HepG2 (cell line): ENCODE measurements at regions not wholly inside any gene's neighbourhood (a gene's known extent, or its start where the extent isn't known, plus 50 kb on each side); places are given as distances from the start of the nearest gene placed in this dataset.

Source experiments
- ATAC-seq: fragments of 200-7000 bp; cut with Tn5 transposase; 3 replicates; pipeline ENCODE4 v1.9.1; 2020; ENCODE audit warnings: mild to moderate bottlenecking, moderate library complexity
- BruUV-seq: library from RNA; stranded (reverse); fragments of 400-500 nt; replicated peaks from 2 replicates; lab custom pipeline; 2021; lab: Mats Ljungman, UMichigan
- CTCF ChIA-PET: fragments of 300-600 bp; formaldehyde crosslinking; extraction: SDS; loops from one replicate; lab custom pipeline; 2021; ENCODE audit warnings: low total read pairs, inconsistent platforms, low intra/inter-chr PET ratio; lab: Yijun Ruan, JAX
- POLR2A ChIA-PET: fragments of 350-600 bp; sonication (Branson Sonifier 250); formaldehyde crosslinking; loops from one replicate; lab custom pipeline; 2020; ENCODE audit warnings: antibody characterized with exemption, inconsistent platforms; lab: Yijun Ruan, JAX
- DNase-seq: peaks from one replicate; pipeline ENCODE4 v3.0.0-alpha.2; 2015; ENCODE audit warnings: low spot score
- FAIRE-seq: peaks from 3 replicates; lab custom pipeline; 2011; peaks lifted over from hg19 to GRCh38; lab: Jason Lieb, UNC
- H2AFZ ChIP-seq: one replicate; pipeline ENCODE4 v1.6.1; 2011; ENCODE audit warnings: low read length, inconsistent platforms
- H3K27ac ChIP-seq: fragments of 300-600 bp; 3 replicates; pipeline ENCODE4 v1.8.0; 2011; ENCODE audit warnings: mixed run types, mild to moderate bottlenecking, mixed read lengths, low read length, inconsistent platforms; ENCODE audit not compliant: insufficient read depth; ENCODE audit errors: extremely low read length
- H3K27me3 ChIP-seq, 2 experiments: fragments of 200-600 bp in 1 of 2; 2 replicates in 1 of 2; 3 replicates in 1 of 2; pipeline versions ENCODE4 v1.6.0 to v1.8.0; 2011; ENCODE audit warnings: low read length in 2 of 2, mild to moderate bottlenecking in 2 of 2, moderate library complexity in 2 of 2, inconsistent platforms in 1 of 2; ENCODE audit not compliant: insufficient read depth in 2 of 2, control insufficient read depth in 1 of 2
- H3K36me3 ChIP-seq, 2 experiments: fragments of 200-600 bp in 1 of 2; replicated peaks in 1 of 2; 2 replicates in 1 of 2; 3 replicates in 1 of 2; pipeline versions ENCODE4 v1.5.1 to v1.8.0; 2011; ENCODE audit warnings: low read length in 2 of 2, inconsistent platforms in 1 of 2; ENCODE audit not compliant: insufficient read depth in 2 of 2, control insufficient read depth in 1 of 2
- H3K4me1 ChIP-seq: 2 replicates; pipeline ENCODE4 v1.5.1; 2012; ENCODE audit warnings: low read length, inconsistent platforms; ENCODE audit not compliant: insufficient read depth
- H3K4me2 ChIP-seq: 2 replicates; pipeline ENCODE4 v1.6.0; 2011; ENCODE audit warnings: low read depth, low read length, inconsistent platforms
- H3K4me3 ChIP-seq, 3 experiments: fragments of 200-600 bp in 1 of 3; sonication (generic), shearing (Covaris generic) in 1 of 3; replicated peaks in 1 of 3; 2 replicates each; pipeline ENCODE4 v1.5.1; 2011 to 2016; ENCODE audit warnings: low read length in 3 of 3, inconsistent platforms in 2 of 3, low read depth in 2 of 3, mild to moderate bottlenecking in 2 of 3, control low read depth in 1 of 3, mixed read lengths in 1 of 3; ENCODE audit not compliant: insufficient read depth in 1 of 3
- H3K79me2 ChIP-seq: one replicate; pipeline ENCODE4 v1.6.1; 2011; ENCODE audit warnings: low read length, inconsistent platforms; ENCODE audit not compliant: insufficient read depth
- H3K9ac ChIP-seq: 2 replicates; pipeline ENCODE4 v1.6.0; 2011; ENCODE audit warnings: mild to moderate bottlenecking, low read depth, low read length, inconsistent platforms; ENCODE audit not compliant: insufficient read depth
- H3K9me3 ChIP-seq: 2 replicates; pipeline ENCODE4 v1.5.1; 2012; ENCODE audit warnings: mild to moderate bottlenecking, low read length
- H4K20me1 ChIP-seq: 2 replicates; pipeline ENCODE4 v1.6.0; 2011; ENCODE audit warnings: inconsistent platforms, mild to moderate bottlenecking, low read length, moderate library complexity; ENCODE audit not compliant: insufficient read depth
- FOXP4 ChIP-seq: sonication (generic); formaldehyde crosslinking; IDR thresholded peaks from 2 replicates; pipeline ENCODE4 v1.4.0; 2020; ENCODE audit warnings: missing genetic modification reagents
- HOXA7 ChIP-seq: sonication (generic); formaldehyde crosslinking; IDR thresholded peaks from 2 replicates; pipeline ENCODE4 v1.8.1; 2022; ENCODE audit warnings: mild to moderate bottlenecking, missing genetic modification reagents, moderate library complexity
- HOXA9 ChIP-seq: sonication (generic); formaldehyde crosslinking; IDR thresholded peaks from 2 replicates; pipeline ENCODE4 v1.8.1; 2022; ENCODE audit warnings: missing genetic modification reagents, mild to moderate bottlenecking, moderate library complexity, borderline replicate concordance
- JUN ChIP-seq: sonication (generic); formaldehyde crosslinking; IDR thresholded peaks from 2 replicates; pipeline ENCODE4 v1.4.0; 2020; ENCODE audit warnings: mild to moderate bottlenecking, missing genetic modification reagents
- TCF7 ChIP-seq: sonication (generic); IDR thresholded peaks from 2 replicates; pipeline ENCODE4 v1.6.1; 2016; ENCODE audit warnings: antibody characterized with exemption, low read depth
- ZNF775 ChIP-seq: sonication (generic); formaldehyde crosslinking; IDR thresholded peaks from 2 replicates; pipeline ENCODE4 v1.4.0; 2020; ENCODE audit warnings: missing genetic modification reagents, mild to moderate bottlenecking, moderate library complexity, borderline replicate concordance
- in situ Hi-C: cut with HindIII; loops from 2 replicates; pipeline ENCODE4 v1.10.0; 2017; ENCODE audit warnings: low pct_unique_long_range_greater_than_20kb; ENCODE audit not compliant: extremely low pct_ligation_motif_present
- intact Hi-C: fragments of 100-400 bp; cut with micrococcal nuclease; formaldehyde crosslinking; loops from one replicate; pipeline ENCODE4 v1.10.0; 2022; ENCODE audit not compliant: unreplicated experiment

GRCh38 chr6:139490482-139490881 lies 116.0 kb upstream of the CITED2 start (continued):
- 0 out of 2 replicates have a peak, but pooled peaks have one; percentile 22 for TF ChIP-seq FOXP4
- no peak for TF ChIP-seq TCF7
- no peak for TF ChIP-seq HOXA9 (CRISPR knock-in tag)

GRCh38 chr6:139486476-139486799 lies 112.0 kb upstream of the CITED2 start:
- 0 out of 2 replicates have a peak, but pooled peaks have one; percentile 2 for TF ChIP-seq ZNF775 (CRISPR knock-in tag)
- TF ChIP-seq HOXA7 (CRISPR knock-in tag): 0 out of 2 replicates have a peak, but pooled peaks have one; percentile 49
- TF ChIP-seq JUN (CRISPR knock-in tag): no peak
- Histone ChIP-seq H3K4me1 (peaks cover 48% of the 10 kb centered on the region), H3K4me3 (no peak overlapping the region), H4K20me1 (no peaks in the 10 kb centered on the region), H3K4me2 (peak overlapping the region; percentile 0; the same call in 1 of the 2 replicates), H2AFZ (no peak overlapping the region), H3K27me3 (no peaks in the 10 kb centered on the region), H3K27ac (no peak overlapping the region), H3K79me2 (no peaks in the 10 kb centered on the region), H3K9ac (no peak overlapping the region), H3K9me3 (no peaks in the 10 kb centered on the region), H3K36me3 (no peaks in the 10 kb centered on the region)
- ChIA-PET POLR2A (interaction anchor here (1.6 kb wide), 1 partner anchor 111 kb away, joined by 5 read pairs; no protein-coding TSS in a partner anchor), CTCF (no interaction called here)
- intact Hi-C loops (no loop called here), in situ Hi-C loops (no loop called here)
- no peak for DNase-seq
- ATAC-seq: no peak
- BruUV-seq: no TSS peak
- no peak for FAIRE-seq
